ENCODE measurements at regions not wholly inside any gene's neighbourhood (a gene's known extent, or its start where the extent isn't known, plus 50 kb on each side); places are given as distances from the start of the nearest gene placed in this dataset.

- Histone ChIP-seq H3K79me2 (ENCODE audit: low read depth) (no peaks in the 10 kb centered on the region), H4K20me1 (ENCODE audit: low read depth) (no peaks in the 10 kb centered on the region)
Observed at GRCh38 chr10:6951732-6952131, 371.7 kb upstream of the PRKCQ start.

GRCh38 chr10:6950133-6950532 lies 370.1 kb upstream of the PRKCQ start:
- no peak for DNase-seq (ENCODE audit: low spot score)
- Mint-ChIP-seq H3K4me1 (peaks cover 26% of the 10 kb centered on the region), H3K27me3 (ENCODE audit: insufficient read depth, low read depth) (peaks cover 9% of the 10 kb centered on the region), H3K9me3 (peaks cover 6% of the 10 kb centered on the region), H3K36me3 (no peaks in the 10 kb centered on the region), H3K4me3 (no peak overlapping the region), H3K27ac (no peak overlapping the region)
- H3K4me1 ChIP-seq: no peaks in the 10 kb centered on the region
- no peak overlapping the region for H3K4me3 ChIP-seq
- H3K9ac ChIP-seq: no peak overlapping the region
- H4K20me1 ChIP-seq (ENCODE audit: low read depth): no peaks in the 10 kb centered on the region
- no peak overlapping the region for H2AFZ ChIP-seq (replicated peaks)
- H3F3A ChIP-seq (ENCODE audit: low read depth): no peaks in the 10 kb centered on the region
- no peaks in the 10 kb centered on the region for H3K36me3 ChIP-seq
- no peaks in the 10 kb centered on the region for H3K27me3 ChIP-seq
- TF ChIP-seq CTCF (IDR thresholded peaks at IDR 0.05) (no peak), EZH2 (IDR thresholded peaks at IDR 0.05) (no peak), EZH2phosphoT487 (IDR thresholded peaks at IDR 0.05) (no peak)
- H3K9me3 ChIP-seq (ENCODE audit: low read depth): no peaks in the 10 kb centered on the region
- no peak overlapping the region for H3K4me2 ChIP-seq
- H3K79me2 ChIP-seq (ENCODE audit: low read depth): no peaks in the 10 kb centered on the region
- H3K27ac ChIP-seq: no peak overlapping the region

More at GRCh38 chr10:6951732-6952131, 371.7 kb upstream of the PRKCQ start:
- Mint-ChIP-seq H3K27me3 (ENCODE audit: insufficient read depth, low read depth) (peaks cover 9% of the 10 kb centered on the region), H3K4me1 (peaks cover 26% of the 10 kb centered on the region), H3K4me3 (no peak overlapping the region), H3K9me3 (peaks cover 6% of the 10 kb centered on the region), H3K36me3 (no peaks in the 10 kb centered on the region), H3K27ac (no peak overlapping the region)
- Histone ChIP-seq H3F3A (ENCODE audit: low read depth) (no peaks in the 10 kb centered on the region), H3K4me1 (no peaks in the 10 kb centered on the region), H3K4me3 (no peak overlapping the region), H3K9me3 (ENCODE audit: low read depth) (no peaks in the 10 kb centered on the region), H3K9ac (no peak overlapping the region), H3K4me2 (no peak overlapping the region), H3K27ac (no peak overlapping the region), H2AFZ (replicated peaks) (no peak overlapping the region), H3K27me3 (no peaks in the 10 kb centered on the region), H3K36me3 (no peaks in the 10 kb centered on the region)
- TF ChIP-seq EZH2 (IDR thresholded peaks at IDR 0.05) (no peak), EZH2phosphoT487 (IDR thresholded peaks at IDR 0.05) (no peak), CTCF (IDR thresholded peaks at IDR 0.05) (no peak)
- no peak for DNase-seq (ENCODE audit: low spot score)

- Mint-ChIP-seq H3K4me3 (no peak overlapping the region), H3K36me3 (no peaks in the 10 kb centered on the region), H3K27me3 (ENCODE audit: insufficient read depth, low read depth) (peaks cover 6% of the 10 kb centered on the region), H3K9me3 (peaks cover 6% of the 10 kb centered on the region), H3K27ac (no peak overlapping the region), H3K4me1 (no peaks in the 10 kb centered on the region)
- Histone ChIP-seq H3K36me3 (no peaks in the 10 kb centered on the region), H3F3A (ENCODE audit: low read depth) (no peaks in the 10 kb centered on the region), H3K4me3 (no peak overlapping the region), H3K4me1 (no peaks in the 10 kb centered on the region), H2AFZ (replicated peaks) (no peak overlapping the region), H3K4me2 (no peak overlapping the region), H3K79me2 (ENCODE audit: low read depth) (no peaks in the 10 kb centered on the region), H3K27ac (no peak overlapping the region), H3K9ac (no peak overlapping the region), H3K9me3 (ENCODE audit: low read depth) (no peaks in the 10 kb centered on the region), H4K20me1 (ENCODE audit: low read depth) (no peaks in the 10 kb centered on the region), H3K27me3 (no peaks in the 10 kb centered on the region)
- TF ChIP-seq CTCF (IDR thresholded peaks at IDR 0.05): no peak
- no peak for TF ChIP-seq EZH2 (IDR thresholded peaks at IDR 0.05)
- TF ChIP-seq EZH2phosphoT487 (IDR thresholded peaks at IDR 0.05): no peak
- no peak for DNase-seq (ENCODE audit: low spot score)
Observed at GRCh38 chr10:6944436-6944835, 364.4 kb upstream of the PRKCQ start.

Measured in neural progenitor cell (in vitro differentiated cells).